ENCODE measurements at regions not wholly inside any gene's neighbourhood (a gene's known extent, or its start where the extent isn't known, plus 50 kb on each side); places are given as distances from the start of the nearest gene placed in this dataset.

GRCh38 chr10:43903451-43903850 is 254.8 kb upstream of the ZNF32 start:
- DNase-seq (ENCODE audit: low read depth), result no peak

- no peak for DNase-seq (ENCODE audit: low read depth)
Measured at GRCh38 chr10:43902842-43903241, 254.2 kb upstream of the ZNF32 start.

GRCh38 chr10:43901744-43902504 is 253.2 kb upstream of the ZNF32 start:
- no peak for DNase-seq (ENCODE audit: low read depth)

DNA sequence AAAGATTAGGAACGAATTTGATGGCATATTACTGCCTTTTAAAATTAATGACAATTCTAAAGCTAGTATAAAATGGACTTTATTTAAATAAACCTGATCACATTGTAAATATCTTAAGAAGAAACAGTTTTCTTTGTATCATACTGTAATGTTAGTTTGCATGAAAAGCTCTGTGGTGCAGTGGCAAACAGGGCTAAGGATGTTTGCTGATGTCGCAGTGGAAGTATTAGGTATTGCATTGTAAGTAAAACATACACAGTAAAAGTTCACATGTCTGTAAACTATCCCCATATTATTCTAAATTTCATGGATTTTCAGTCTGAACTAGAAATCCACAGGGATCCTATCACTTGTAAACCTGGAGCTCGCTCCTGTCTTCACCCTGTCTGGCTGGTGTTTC is 252.6 kb upstream of the ZNF32 start:
- no peak for DNase-seq (ENCODE audit: low read depth)

- no peak for DNase-seq (ENCODE audit: low read depth)
Measured at GRCh38 chr10:43900571-43900970, 251.9 kb upstream of the ZNF32 start.

GRCh38 chr10:43899224-43899959 is 250.7 kb upstream of the ZNF32 start:
- no peak for DNase-seq (ENCODE audit: low read depth)

GRCh38 chr10:43898592-43898991 is 249.9 kb upstream of the ZNF32 start:
- no peak for DNase-seq (ENCODE audit: low read depth)

- no peak for DNase-seq (ENCODE audit: low read depth)
Measured at GRCh38 chr10:43897765-43898419, 249.2 kb upstream of the ZNF32 start.

DNA sequence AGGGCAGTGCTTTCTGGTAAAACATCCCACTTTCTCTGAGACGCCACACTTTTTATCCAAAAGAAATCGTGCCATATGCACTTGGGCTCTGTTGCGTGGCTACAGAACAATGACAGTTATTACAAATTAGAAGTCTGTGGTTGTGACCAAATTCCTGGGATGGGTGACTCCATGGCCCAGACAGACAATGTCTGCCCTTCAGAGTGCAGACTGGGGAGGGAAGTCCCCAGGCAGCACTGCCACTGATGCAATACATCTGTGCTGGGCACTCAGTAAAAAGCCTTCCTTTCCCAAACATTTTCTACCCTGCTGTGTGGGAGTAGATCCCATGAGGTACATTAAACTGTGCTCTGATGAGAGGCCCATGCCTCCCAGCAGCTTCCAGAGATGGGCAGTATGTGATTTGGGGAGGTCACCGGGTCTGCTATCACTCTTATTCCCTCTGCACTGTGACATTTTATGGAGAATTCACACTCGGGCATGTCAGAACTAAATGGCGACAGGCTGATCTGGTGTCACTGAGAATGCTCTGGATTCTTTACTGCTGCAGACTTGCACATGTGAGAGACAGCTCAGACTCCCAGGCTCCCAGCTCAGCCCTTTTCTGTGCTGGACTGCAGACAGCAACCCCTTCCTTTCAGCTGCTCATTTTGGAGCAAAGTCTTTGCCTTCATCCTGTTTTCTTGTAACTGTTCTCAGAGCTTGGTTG is 243.5 kb upstream of the ZNF32 start:
- no peak for DNase-seq (ENCODE audit: low read depth)

DNA sequence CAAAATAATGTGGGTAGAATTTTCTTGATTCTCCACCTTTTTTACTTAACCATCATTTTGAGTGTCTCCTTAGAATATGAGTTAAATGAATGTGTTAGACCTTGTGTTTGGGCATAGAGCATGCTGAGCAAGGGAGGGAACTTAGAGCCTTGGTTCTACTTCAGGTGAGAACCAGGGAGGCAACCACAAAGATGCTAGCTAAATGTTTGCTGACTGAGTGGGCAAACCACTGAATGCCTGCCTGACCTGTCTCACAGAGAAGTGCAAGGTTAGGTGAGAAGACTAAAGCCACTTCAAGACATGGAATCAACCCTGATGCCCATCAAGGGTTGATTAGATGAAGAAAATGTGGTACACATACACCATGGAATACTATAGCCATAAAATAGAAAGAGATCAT is 242.6 kb upstream of the ZNF32 start:
- DNase-seq (ENCODE audit: low read depth), result no peak

DNA sequence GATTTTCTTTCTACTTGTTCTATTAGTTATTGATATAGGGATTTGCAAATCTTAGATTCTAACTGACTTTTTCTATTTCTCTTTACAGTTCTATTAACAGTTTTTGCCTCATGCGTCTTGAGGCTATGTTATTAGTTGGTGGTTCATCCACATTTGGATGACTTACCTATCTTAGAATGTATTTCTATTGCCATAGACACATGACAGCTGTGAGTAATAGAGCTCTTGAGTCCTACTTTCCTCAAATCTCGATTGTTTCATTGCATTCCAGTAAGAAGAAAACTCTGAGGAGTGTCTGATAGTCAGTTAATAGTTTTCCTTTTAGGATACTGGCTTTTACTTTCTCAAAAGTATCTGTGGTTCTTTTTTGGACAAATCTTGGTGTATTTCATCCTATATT is 241.4 kb upstream of the ZNF32 start:
- no peak for DNase-seq (ENCODE audit: low read depth)

- DNase-seq (ENCODE audit: low read depth), result no peak
Measured at GRCh38 chr10:43888586-43888985, 239.9 kb upstream of the ZNF32 start.

DNA sequence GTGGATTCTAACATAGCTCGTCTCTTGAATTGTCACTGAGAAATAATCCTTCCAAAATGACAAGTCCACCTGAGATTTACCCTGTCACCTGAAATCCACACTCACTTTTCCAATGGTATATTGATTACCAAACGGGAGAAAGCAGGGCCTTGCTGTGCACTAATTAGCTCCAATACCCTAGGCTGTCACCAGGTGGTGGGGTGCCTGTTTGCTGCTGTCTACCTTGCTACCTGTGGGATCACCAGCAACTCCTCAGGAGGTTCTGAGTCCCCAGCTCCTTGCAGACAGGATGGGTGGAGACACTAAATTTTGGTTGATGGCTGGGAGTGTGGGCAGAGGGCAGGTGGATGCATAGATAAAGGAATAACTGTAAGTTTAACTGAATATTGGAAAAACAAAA is 237.2 kb upstream of the ZNF32 start:
- no peak for DNase-seq (ENCODE audit: low read depth)

- no peak for DNase-seq (ENCODE audit: low read depth)
Measured at GRCh38 chr10:43885252-43885651, 236.6 kb upstream of the ZNF32 start.

GRCh38 chr10:43884501-43885105 is 235.9 kb upstream of the ZNF32 start:
- DNase-seq (ENCODE audit: low read depth), result no peak

DNA sequence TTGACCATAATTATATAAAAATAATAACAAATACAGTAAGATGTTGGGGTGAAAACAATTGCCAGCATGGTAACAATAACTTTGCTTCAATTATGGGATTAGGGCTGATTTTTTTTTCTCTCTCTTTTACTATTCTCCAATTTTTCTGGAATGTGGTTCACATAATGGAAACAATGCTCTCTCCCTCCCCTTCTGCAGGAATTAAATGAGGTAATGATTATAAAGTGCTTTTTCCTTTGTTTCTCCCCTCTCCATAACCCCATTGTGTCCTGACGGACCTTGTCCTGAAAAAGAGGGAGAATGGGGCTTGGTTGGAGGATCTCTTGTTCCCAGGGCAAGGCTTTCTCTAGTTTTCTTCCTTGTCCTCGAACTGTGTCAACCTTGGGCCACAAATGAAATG is 234.0 kb upstream of the ZNF32 start:
- DNase-seq (ENCODE audit: low read depth), result no peak

GRCh38 chr10:43881657-43882056 is 233.0 kb upstream of the ZNF32 start:
- no peak for DNase-seq (ENCODE audit: low read depth)

- DNase-seq (ENCODE audit: low read depth), result no peak
Measured at GRCh38 chr10:43880160-43880559, 231.5 kb upstream of the ZNF32 start.

DNA sequence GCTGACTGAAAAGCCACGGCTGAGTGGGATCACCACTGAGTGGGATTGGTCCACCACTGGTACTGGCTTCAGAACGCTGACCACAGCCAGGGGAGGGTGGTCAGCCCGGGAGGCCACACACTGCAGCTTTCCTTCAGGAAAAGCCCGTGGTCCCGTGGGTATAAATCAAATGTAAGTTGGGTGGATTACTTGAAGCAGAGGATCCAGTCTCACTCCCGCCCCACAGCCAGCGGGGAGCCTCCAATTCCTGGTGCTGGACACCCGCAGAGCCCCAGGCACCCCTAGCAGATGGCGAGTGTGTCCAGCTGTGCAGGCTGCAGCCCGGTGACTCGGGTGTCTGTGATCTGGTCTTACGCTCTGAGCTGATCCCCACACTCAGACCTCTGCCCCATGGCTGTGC is 231.1 kb upstream of the ZNF32 start:
- DNase-seq (ENCODE audit: low read depth), result no peak

DNA sequence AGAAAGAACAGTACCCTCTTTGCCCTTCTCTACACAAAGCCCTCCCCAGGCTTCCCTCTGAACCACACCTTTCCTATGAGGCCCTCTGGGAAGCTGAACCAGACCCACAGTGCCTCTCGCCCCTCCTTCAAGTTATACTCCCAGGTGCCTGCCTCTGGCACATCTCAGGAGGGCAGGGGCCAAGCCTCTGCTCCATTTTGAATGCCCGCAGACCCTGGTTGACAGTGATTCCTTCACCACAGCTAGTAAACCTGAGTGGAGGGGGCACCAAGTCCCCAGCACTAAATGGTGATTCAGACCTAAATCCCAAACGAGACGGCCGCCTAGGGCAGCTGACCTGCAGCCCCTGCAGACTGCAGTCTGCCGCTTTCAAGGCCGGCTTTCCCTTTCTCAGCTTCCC is 230.5 kb upstream of the ZNF32 start:
- no peak for DNase-seq (ENCODE audit: low read depth)

DNA sequence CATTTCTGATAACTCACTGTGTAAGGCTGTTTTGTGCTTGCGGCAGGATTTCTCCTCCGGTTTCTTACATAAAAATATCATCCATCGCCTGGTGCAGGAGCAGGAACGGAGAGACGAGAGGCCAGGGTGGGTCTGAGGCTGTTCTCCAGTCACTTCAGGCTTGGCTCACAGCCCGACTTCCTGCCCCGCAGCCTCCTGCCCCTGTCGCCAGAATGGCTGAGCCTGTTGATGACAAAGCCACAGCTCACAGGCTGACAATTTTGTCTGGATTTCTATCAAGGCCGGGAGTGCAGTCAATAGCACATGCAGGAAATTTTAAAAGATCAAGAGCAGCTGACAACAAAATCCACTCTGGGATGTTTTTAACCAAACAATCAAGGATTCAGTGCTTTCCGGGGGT is 229.7 kb upstream of the ZNF32 start:
- DNase-seq (ENCODE audit: low read depth), result no peak

DNA sequence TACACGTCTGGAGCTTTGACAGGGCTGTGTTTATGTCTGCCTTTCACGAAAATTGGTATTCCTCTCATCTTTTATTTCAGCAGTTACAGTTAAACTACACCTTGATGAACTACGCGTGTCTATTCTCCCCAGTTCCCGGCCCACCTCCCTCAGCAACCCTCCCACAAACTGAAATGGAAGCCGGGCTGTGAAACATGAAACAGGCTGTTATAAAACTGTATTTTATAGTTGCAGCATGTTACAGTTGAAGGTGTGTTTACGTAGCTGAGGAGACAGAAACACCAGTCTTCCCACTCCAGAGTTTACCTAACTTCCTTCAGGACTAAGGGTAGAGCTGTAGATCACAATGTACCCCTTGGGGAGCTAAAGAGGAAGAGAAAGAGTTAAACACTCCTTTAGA is 228.3 kb upstream of the ZNF32 start:
- no peak for DNase-seq (ENCODE audit: low read depth)

All from CMK (cell line).